Psoas muscle (tissue), 7 donors: ENCODE measurements at regions not wholly inside any gene's neighbourhood (a gene's known extent, or its start where the extent isn't known, plus 50 kb on each side); places are given as distances from the start of the nearest gene placed in this dataset.
A peak's percentile ranks its signal among the peaks of the same experiment; 100 is the strongest.

ENCODE experiments used
- ATAC-seq, 4 donors: fragments of 200-7000 bp; cut with Tn5 transposase; one replicate each; pipeline ENCODE4 v1.9.1; 2020; ENCODE audit warnings: moderate library complexity in 3 of 4, mild to moderate bottlenecking in 2 of 4
- DNase-seq, 2 donors: peaks; one replicate each; pipeline ENCODE4 v3.0.0-alpha.2; 2020
- H3K27ac ChIP-seq: fragments of 200-600 bp; one replicate; pipeline ENCODE4 v1.8.0; 2022
- H3K27me3 ChIP-seq, 3 donors: fragments of 200-600 bp in 1 of 3; one replicate each; pipeline versions ENCODE4 v1.6.1 to v1.8.0; 2013 to 2022; ENCODE audit warnings: low read length in 2 of 3, mild to moderate bottlenecking in 2 of 3, moderate library complexity in 1 of 3; ENCODE audit not compliant: insufficient read depth in 3 of 3
- H3K36me3 ChIP-seq, 2 donors: fragments of 200-600 bp in 1 of 2; one replicate each; pipeline versions ENCODE4 v1.6.1 to v1.8.0; 2013 to 2022; ENCODE audit warnings: low read depth in 1 of 2, mild to moderate bottlenecking in 1 of 2, moderate library complexity in 1 of 2; ENCODE audit not compliant: insufficient read depth in 1 of 2
- H3K4me1 ChIP-seq: fragments of 200-600 bp; one replicate; pipeline ENCODE4 v1.8.0; 2022
- H3K4me3 ChIP-seq: fragments of 200-600 bp; one replicate; pipeline ENCODE4 v1.8.0; 2022; ENCODE audit warnings: mild to moderate bottlenecking
- H3K9me3 ChIP-seq: fragments of 200-600 bp; one replicate; pipeline ENCODE4 v1.8.0; 2022
- CTCF ChIP-seq: fragments of 200-600 bp; IDR thresholded peaks from one replicate; pipeline ENCODE4 v1.8.0; 2022; ENCODE audit warnings: antibody characterized with exemption
- WGBS, 3 donors: extraction: QIAGEN DNeasy Blood & Tissue Kit; methylation state at CpG; one replicate each; pipeline versions ENCODE4 v1.1.6 to v1.1.7; 2013; 5-methylcytosine and 5-hydroxymethylcytosine counted together
- intact Hi-C, 2 donors: fragments of 100-400 bp; cut with DNase I; formaldehyde crosslinking; loops; one replicate each; pipeline versions ENCODE4 v1.11.0 to v1.14.2; 2022
- donor health status: healthy with polysubstance abuse.
- donor health status: DM: no; HTN: no; CAD: no; lungs with moderate emphysema.
- donor health status: Bipolar disorder and iron deficiency.
- donor health status: healthy.
- donor health status: DM: yes; HTN: yes; CAD: no.
- donor health status: DM: no; HTN: no; CAD: no.
- donor health status: DM: yes; HTN: yes; CAD: no.

DNA sequence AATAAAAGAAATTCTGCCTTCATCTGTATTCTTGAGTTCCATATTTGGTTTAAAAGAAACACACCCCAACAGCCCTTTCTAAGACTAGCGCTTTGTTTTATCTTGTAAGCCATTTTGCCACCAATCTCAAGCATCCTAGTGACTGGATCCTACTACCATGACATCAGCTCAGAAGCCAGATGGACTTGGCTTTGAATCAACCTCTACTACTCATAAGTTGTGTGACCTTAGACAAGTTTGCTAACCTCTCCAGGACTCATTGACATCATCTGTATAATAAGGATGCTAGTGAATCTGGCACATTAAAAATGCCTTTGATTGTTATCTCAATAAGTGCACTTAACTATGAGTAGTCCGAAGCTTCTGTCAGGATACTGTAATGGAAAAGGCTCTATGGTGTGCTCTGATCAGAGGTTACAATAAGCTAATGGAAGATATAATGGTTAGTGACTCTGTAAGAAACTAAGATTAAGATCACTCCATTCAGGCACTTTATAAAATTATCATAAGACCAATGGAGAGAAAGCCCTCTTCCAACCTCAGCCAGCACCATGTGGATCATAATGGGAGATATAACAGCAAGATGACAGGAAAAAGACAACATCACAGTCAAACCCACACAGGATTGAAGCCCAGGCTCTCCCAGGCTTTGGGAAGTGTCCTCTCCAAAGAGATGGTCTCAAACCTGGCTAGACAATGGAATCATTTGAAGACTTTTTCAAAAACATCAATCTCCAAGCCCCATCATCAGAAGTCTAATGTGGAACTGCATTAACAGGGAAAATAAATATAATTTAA, 180.6 kb upstream of the MIR17HG start:
- no peak overlapping the region for H3K4me3 ChIP-seq
- TF ChIP-seq CTCF, result no peak
- WGBS, 3 donors, result 54 to 93% (median 87%) methylated on average over 2 of the region's 2 CpGs
- intact Hi-C loops, result no loop called here
- H3K4me1 ChIP-seq, result no peaks in the 10 kb centered on the region
- no peak overlapping the region for H3K27ac ChIP-seq
- no peaks in the 10 kb centered on the region for H3K9me3 ChIP-seq
- DNase-seq, result no peak
- H3K36me3 ChIP-seq, result no peaks in the 10 kb centered on the region
- no peak for ATAC-seq
- H3K27me3 ChIP-seq, result no peaks in the 10 kb centered on the region

DNA sequence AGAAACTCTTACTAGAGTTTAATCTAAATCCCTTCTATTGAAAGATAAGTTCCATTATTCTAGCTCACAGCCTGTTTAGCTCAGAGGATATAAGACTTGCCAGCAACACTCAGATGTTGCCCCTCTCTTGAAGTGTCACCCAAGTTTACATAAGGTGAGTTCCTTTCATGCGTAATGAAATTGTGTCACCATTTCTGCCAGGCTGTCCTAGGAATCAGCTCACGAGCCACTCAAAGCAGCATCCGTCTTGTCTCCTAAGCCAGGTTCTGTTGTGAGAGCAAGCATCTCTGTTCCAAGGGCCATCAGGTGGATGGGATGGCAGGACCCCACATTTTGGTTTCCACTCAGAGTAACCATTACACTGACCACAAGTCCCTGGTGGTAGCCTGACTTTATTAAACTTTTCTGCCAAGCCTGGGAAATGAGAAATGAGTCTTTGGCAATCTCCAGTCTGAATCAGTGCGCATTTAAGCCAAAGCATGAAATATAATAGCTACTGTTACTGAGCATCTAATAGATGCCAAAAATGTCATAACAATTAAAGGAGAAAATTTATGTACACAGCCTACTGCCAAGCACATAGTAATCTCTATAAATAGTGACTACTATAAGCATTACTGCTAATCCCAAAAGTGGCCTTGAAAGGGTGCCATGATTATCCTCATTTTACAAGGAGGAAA, 179.6 kb upstream of the MIR17HG start:
- 31 to 37% (median 34%) methylated on average over 4 of the region's 4 CpGs for WGBS, 3 donors
- no peaks in the 10 kb centered on the region for H3K4me1 ChIP-seq
- H3K36me3 ChIP-seq, result no peaks in the 10 kb centered on the region
- no peaks in the 10 kb centered on the region for H3K9me3 ChIP-seq
- no peak overlapping the region for H3K27ac ChIP-seq
- DNase-seq, result no peak
- no peaks in the 10 kb centered on the region for H3K27me3 ChIP-seq
- TF ChIP-seq CTCF, result no peak
- intact Hi-C loops, result no loop called here
- ATAC-seq, result peak; percentile 76 to 94 (median 90)
- no peak overlapping the region for H3K4me3 ChIP-seq

DNA sequence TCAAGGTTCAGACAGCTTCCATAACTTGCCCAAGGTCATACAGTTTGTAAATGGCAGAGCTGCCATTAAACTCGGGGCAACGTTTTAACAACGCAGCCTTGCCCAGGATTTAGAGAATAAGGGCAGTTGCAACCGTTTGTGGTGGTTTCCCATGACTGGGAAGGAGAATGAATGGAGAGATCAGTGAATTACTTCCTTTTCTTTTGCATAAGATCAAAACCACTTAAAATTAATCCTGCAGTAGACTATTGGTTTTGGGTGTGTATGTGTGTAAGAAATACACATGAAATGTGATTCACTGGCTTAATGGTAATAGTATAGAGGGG, 179.1 kb upstream of the MIR17HG start:
- no peaks in the 10 kb centered on the region for H3K9me3 ChIP-seq
- H3K27ac ChIP-seq, result no peak overlapping the region
- ATAC-seq (no peak), DNase-seq (no peak)
- WGBS, 3 donors, result 20 to 34% (median 29%) methylated on average over 4 of the region's 4 CpGs
- intact Hi-C loops, result no loop called here
- H3K4me3 ChIP-seq, result no peak overlapping the region
- H3K4me1 ChIP-seq, result no peaks in the 10 kb centered on the region
- no peaks in the 10 kb centered on the region for H3K27me3 ChIP-seq
- no peaks in the 10 kb centered on the region for H3K36me3 ChIP-seq
- TF ChIP-seq CTCF, result no peak

GRCh38 chr13:91169321-91170050, 178.0 kb upstream of the MIR17HG start:
- no peak for DNase-seq
- Histone ChIP-seq H3K4me3 (no peak overlapping the region), H3K9me3 (no peaks in the 10 kb centered on the region), H3K27ac (no peak overlapping the region), H3K36me3 (no peaks in the 10 kb centered on the region), H3K4me1 (no peaks in the 10 kb centered on the region), H3K27me3 (no peaks in the 10 kb centered on the region)
- TF ChIP-seq CTCF, result no peak
- no peak for ATAC-seq
- 36 to 61% (median 44%) methylated on average over 5 of the region's 5 CpGs for WGBS, 3 donors
- intact Hi-C loops, result no loop called here
